Thyroid gland (tissue), 4 donors: ENCODE measurements at regions not wholly inside any gene's neighbourhood (a gene's known extent, or its start where the extent isn't known, plus 50 kb on each side); places are given as distances from the start of the nearest gene placed in this dataset.

Experiments used
- CTCF ChIP-seq, 6 experiments: fragments of 200-600 bp in 3 of 6; fragments of 450-650 bp in 3 of 6; sonication (generic) in 3 of 6; IDR thresholded peaks; one replicate each; pipeline ENCODE4 v1.5.1; 2016 to 2019; ENCODE audit warnings: antibody characterized with exemption in 6 of 6, mild to moderate bottlenecking in 2 of 6, inconsistent platforms in 1 of 6, moderate library complexity in 1 of 6
- POLR2A ChIP-seq, 2 donors: fragments of 450-650 bp; IDR thresholded peaks; one replicate each; pipeline ENCODE4 v1.6.1; 2017; ENCODE audit warnings: antibody characterized with exemption in 2 of 2, mild to moderate bottlenecking in 2 of 2, moderate library complexity in 1 of 2

GRCh38 chr10:113977174-113977573, 66.5 kb upstream of the ADRB1 start:
- TF ChIP-seq POLR2A (IDR thresholded peaks at IDR 0.05) = no peak
- TF ChIP-seq CTCF (IDR thresholded peaks at IDR 0.05) = no peak
